ENCODE measurements at regions not wholly inside any gene's neighbourhood (a gene's known extent, or its start where the extent isn't known, plus 50 kb on each side); places are given as distances from the start of the nearest gene placed in this dataset.
"Not testable (repeated sequence)": the region's sequence is repeated elsewhere in the genome, so short reads cannot be mapped to it uniquely, and the experiment has no call there.

- Histone ChIP-seq H3K9ac (ENCODE audit: low read length) (no peak overlapping the region), H3K27ac (ENCODE audit: low read depth, low read length) (no peak overlapping the region), H3K27me3 (ENCODE audit: control insufficient read depth in 1 of 2, insufficient read depth in 2 of 2, low read length in 2 of 2) (no peaks in the 10 kb centered on the region), H3K36me3 (ENCODE audit: insufficient read depth, low read length) (no peaks in the 10 kb centered on the region), H3K4me1 (ENCODE audit: insufficient read depth, low read length) (no peaks in the 10 kb centered on the region), H3K9me3 (ENCODE audit: low read length) (no peaks in the 10 kb centered on the region), H3K4me3 (ENCODE audit: low read depth in 1 of 2, low read length in 2 of 2) (no peak overlapping the region)
These were observed 605.1 kb downstream of the PSAT1 start for GRCh38 chr9:78902051-78902450.

DNA sequence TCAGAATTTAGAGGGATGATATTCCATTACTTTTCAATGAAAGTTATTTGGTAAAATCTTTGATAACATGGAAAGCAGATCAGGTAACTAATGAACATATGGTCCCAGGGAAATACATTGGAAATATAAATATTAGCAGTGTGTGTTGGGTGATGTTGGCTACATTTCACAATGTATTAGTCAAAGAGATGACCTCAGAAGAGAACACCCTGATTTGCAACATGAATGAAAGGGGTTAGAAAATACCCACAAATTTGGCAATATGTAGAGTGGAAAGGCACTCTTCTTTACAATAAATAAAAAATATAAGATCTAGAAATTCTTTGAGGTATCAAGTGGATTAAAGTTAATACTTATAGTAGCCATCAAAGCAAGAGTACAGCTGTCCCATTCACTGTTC, 606.7 kb downstream of the PSAT1 start:
- Histone ChIP-seq H3K27me3 (ENCODE audit: control insufficient read depth in 1 of 2, insufficient read depth in 2 of 2, low read length in 2 of 2) (no peaks in the 10 kb centered on the region), H3K4me1 (ENCODE audit: insufficient read depth, low read length) (no peaks in the 10 kb centered on the region), H3K9ac (ENCODE audit: low read length) (no peak overlapping the region), H3K4me3 (ENCODE audit: low read depth in 1 of 2, low read length in 2 of 2) (no peak overlapping the region), H3K27ac (ENCODE audit: low read depth, low read length) (no peak overlapping the region), H3K36me3 (ENCODE audit: insufficient read depth, low read length) (no peaks in the 10 kb centered on the region), H3K9me3 (ENCODE audit: low read length) (no peaks in the 10 kb centered on the region)

DNA sequence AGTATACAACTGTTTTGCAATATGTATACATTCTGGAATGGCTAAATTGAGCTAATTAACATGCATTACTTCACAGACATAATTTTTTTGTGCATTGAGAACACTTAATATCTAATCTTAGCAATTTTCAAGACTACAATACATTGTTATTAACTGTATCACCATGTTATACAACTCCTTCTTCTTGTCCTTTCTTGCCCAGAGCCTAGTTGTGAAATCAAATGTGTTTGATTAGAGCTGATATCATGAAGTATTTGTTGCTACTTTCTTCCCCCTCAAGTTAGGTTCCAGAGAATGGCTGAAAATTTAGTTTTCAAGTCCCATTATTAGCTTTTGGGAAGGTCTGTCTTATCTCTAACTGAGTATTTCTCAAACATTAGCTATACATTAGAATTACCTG, 607.8 kb downstream of the PSAT1 start:
- no peak overlapping the region for H3K4me3 ChIP-seq (ENCODE audit: low read depth in 1 of 2, low read length in 2 of 2)
- no peaks in the 10 kb centered on the region for H3K4me1 ChIP-seq (ENCODE audit: insufficient read depth, low read length)
- no peaks in the 10 kb centered on the region for H3K27me3 ChIP-seq (ENCODE audit: control insufficient read depth in 1 of 2, insufficient read depth in 2 of 2, low read length in 2 of 2)
- no peak overlapping the region for H3K9ac ChIP-seq (ENCODE audit: low read length)
- H3K9me3 ChIP-seq (ENCODE audit: low read length): no peaks in the 10 kb centered on the region
- H3K36me3 ChIP-seq (ENCODE audit: insufficient read depth, low read length): no peaks in the 10 kb centered on the region
- no peak overlapping the region for H3K27ac ChIP-seq (ENCODE audit: low read depth, low read length)

GRCh38 chr9:78905387-78905786, 608.5 kb downstream of the PSAT1 start:
- Histone ChIP-seq H3K36me3 (ENCODE audit: insufficient read depth, low read length) (no peaks in the 10 kb centered on the region), H3K9me3 (ENCODE audit: low read length) (no peaks in the 10 kb centered on the region), H3K4me3 (ENCODE audit: low read depth in 1 of 2, low read length in 2 of 2) (no peak overlapping the region), H3K27ac (ENCODE audit: low read depth, low read length) (no peak overlapping the region), H3K27me3 (ENCODE audit: control insufficient read depth in 1 of 2, insufficient read depth in 2 of 2, low read length in 2 of 2) (no peaks in the 10 kb centered on the region), H3K4me1 (ENCODE audit: insufficient read depth, low read length) (no peaks in the 10 kb centered on the region), H3K9ac (ENCODE audit: low read length) (no peak overlapping the region)

DNA sequence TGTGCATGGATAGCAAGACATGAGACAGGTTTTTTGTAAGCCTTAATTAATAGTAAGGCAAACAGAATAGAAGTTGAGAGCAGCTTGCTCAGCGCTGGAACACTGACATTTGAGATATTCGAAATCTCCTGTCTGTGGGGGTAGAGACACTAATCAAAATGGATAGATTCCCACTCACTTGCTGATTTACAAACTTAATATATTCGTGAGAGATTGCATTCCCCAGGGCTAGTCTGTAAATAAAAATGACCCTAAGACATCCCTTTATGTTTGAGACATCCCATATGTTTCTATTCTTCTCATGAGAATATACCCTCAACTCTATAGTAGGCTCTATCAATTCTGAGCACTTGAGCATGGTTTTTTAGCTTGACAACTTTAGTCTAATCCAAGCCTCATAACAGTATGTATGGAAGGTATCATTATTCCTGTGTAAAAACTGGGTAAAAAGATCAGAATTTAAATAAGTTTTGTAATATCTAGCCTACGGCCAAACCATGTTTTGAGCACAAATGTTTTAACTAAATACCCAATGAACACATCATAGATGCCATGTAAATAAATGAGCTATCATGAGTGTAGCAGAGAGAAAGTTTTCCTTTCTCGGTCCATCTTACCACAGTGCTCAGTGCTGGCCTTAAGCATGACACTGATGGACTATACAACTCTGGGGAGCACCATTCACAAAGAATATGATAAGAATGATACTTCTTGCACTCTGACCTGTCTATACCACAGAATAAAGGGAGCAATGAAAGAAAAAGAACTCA, 609.2 kb downstream of the PSAT1 start:
- no peaks in the 10 kb centered on the region for H3K9me3 ChIP-seq (ENCODE audit: low read length)
- no peak overlapping the region for H3K27ac ChIP-seq (ENCODE audit: low read depth, low read length)
- H3K4me3 ChIP-seq (ENCODE audit: low read depth in 1 of 2, low read length in 2 of 2): no peak overlapping the region
- H3K4me1 ChIP-seq (ENCODE audit: insufficient read depth, low read length): no peaks in the 10 kb centered on the region
- no peaks in the 10 kb centered on the region for H3K36me3 ChIP-seq (ENCODE audit: insufficient read depth, low read length)
- no peaks in the 10 kb centered on the region for H3K27me3 ChIP-seq (ENCODE audit: control insufficient read depth in 1 of 2, insufficient read depth in 2 of 2, low read length in 2 of 2)
- H3K9ac ChIP-seq (ENCODE audit: low read length): no peak overlapping the region

DNA sequence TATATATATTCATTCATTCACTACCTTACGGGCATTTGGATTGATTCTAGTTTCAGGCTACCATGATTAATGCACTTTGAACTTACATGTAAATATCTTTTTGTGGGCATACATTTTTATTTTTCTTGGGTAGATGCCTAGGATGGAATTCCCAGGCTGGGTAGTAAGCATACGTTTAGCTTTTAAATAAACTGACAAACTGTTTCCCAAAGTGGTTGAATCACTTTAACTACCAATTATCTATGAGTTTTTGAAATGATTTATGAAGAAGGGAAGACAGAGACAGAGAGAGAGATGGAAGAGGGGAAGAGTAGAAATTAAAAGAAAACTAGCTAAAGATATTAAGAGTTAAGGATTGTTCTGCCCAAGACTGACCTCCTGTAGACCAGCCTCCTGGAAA, 612.6 kb downstream of the PSAT1 start:
- Histone ChIP-seq H3K27me3 (ENCODE audit: control insufficient read depth in 1 of 2, insufficient read depth in 2 of 2, low read length in 2 of 2) (no peaks in the 10 kb centered on the region), H3K4me1 (ENCODE audit: insufficient read depth, low read length) (no peaks in the 10 kb centered on the region), H3K9ac (ENCODE audit: low read length) (no peak overlapping the region), H3K4me3 (ENCODE audit: low read depth in 1 of 2, low read length in 2 of 2) (no peak overlapping the region), H3K9me3 (ENCODE audit: low read length) (no peaks in the 10 kb centered on the region), H3K36me3 (ENCODE audit: insufficient read depth, low read length) (no peaks in the 10 kb centered on the region), H3K27ac (ENCODE audit: low read depth, low read length) (no peak overlapping the region)

DNA sequence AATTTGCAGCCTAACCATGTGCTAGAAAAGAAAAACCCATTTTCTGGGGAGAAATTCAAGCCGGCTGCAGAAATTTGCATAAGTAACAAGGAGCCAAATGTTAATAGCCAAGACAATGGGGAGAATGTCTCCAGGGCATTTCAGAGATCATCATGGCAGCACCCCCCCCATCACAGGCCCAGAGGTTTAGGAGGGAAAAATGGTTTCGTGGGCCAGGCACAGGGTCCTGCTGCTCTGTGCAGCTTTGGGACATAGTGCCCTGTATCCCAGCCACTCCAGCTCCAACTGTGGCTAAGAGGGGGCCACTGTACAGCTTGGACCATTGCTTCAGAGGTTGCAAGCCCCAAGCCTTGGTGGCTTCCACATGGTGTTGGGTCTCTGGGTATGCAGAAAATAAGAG, 620.0 kb downstream of the PSAT1 start:
- not testable (repeated sequence) for H3K9me3 ChIP-seq (ENCODE audit: low read length); H3K4me1 ChIP-seq (ENCODE audit: insufficient read depth, low read length); H3K9ac ChIP-seq (ENCODE audit: low read length); H3K36me3 ChIP-seq (ENCODE audit: insufficient read depth, low read length); H3K4me3 ChIP-seq (ENCODE audit: low read depth in 1 of 2, low read length in 2 of 2); H3K27ac ChIP-seq (ENCODE audit: low read depth, low read length); H3K27me3 ChIP-seq (ENCODE audit: control insufficient read depth in 1 of 2, insufficient read depth in 2 of 2, low read length in 2 of 2)

DNA sequence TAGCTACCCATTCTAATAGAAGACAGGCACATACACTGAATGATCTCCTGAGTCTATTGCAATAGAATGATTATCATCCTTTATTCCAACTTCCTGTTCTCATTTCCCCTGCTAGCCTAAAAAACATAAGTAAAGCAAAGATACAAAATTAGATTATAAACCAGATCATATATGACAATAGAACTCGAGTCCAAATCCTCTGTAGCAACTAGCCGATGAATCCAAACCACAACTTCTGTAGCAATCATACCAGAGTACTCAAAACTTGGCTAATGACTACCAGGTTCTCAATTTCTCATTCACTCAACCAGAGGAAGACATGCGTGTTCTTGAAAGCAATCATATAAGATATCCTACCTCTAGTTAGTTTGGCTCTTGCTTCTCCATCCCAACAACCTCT, 622.1 kb downstream of the PSAT1 start:
- H3K9ac ChIP-seq (ENCODE audit: low read length): no peak overlapping the region
- no peaks in the 10 kb centered on the region for H3K27me3 ChIP-seq (ENCODE audit: control insufficient read depth in 1 of 2, insufficient read depth in 2 of 2, low read length in 2 of 2)
- no peak overlapping the region for H3K27ac ChIP-seq (ENCODE audit: low read depth, low read length)
- no peaks in the 10 kb centered on the region for H3K4me1 ChIP-seq (ENCODE audit: insufficient read depth, low read length)
- H3K9me3 ChIP-seq (ENCODE audit: low read length): no peaks in the 10 kb centered on the region
- no peaks in the 10 kb centered on the region for H3K36me3 ChIP-seq (ENCODE audit: insufficient read depth, low read length)
- no peak overlapping the region for H3K4me3 ChIP-seq (ENCODE audit: low read depth in 1 of 2, low read length in 2 of 2)

DNA sequence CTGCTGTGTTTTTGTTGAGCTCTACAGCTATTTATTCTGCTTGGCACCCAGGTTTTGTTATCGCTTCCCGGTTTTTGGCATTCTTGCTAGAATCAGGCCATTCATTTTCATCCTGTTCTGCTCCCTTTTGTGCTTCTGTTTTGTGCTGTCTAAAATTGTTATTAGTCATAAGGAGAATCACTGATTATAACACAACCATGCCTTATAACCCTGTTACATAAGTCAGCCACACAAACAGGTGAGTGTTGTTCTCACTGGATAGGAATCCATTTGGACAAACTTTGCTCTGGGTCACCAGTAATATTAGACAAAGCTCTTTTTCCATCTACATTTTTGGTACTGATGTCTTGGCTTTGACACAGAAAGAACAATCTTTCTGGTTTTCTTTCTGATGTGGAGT, 622.8 kb downstream of the PSAT1 start:
- no peaks in the 10 kb centered on the region for H3K9me3 ChIP-seq (ENCODE audit: low read length)
- H3K36me3 ChIP-seq (ENCODE audit: insufficient read depth, low read length): no peaks in the 10 kb centered on the region

DNA sequence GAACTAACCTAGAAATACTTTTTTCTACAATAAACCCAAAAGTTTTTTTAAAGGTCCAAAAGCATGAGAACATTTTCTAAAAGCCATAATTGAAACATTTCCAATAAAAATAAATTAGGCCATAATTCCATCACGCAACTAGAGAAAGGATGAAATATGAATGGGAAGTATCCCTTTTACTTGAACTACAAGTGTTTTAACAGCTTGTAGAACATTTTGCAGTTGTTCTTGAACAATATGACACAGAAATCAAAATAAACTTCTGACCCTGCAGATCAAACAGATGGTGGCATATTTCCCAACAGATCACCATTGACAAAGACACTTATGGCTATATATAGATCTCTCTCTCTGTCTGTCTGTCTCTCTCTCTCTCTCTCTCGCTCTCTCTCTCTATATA, 624.4 kb downstream of the PSAT1 start:
- Histone ChIP-seq H3K36me3 (ENCODE audit: insufficient read depth, low read length) (no peaks in the 10 kb centered on the region), H3K9me3 (ENCODE audit: low read length) (no peaks in the 10 kb centered on the region), H3K27ac (ENCODE audit: low read depth, low read length) (no peak overlapping the region), H3K4me1 (ENCODE audit: insufficient read depth, low read length) (no peaks in the 10 kb centered on the region), H3K9ac (ENCODE audit: low read length) (no peak overlapping the region), H3K27me3 (ENCODE audit: control insufficient read depth in 1 of 2, insufficient read depth in 2 of 2, low read length in 2 of 2) (no peaks in the 10 kb centered on the region), H3K4me3 (ENCODE audit: low read depth in 1 of 2, low read length in 2 of 2) (no peak overlapping the region)

More for the DNA sequence above, 622.8 kb downstream of the PSAT1 start:
- no peaks in the 10 kb centered on the region for H3K4me1 ChIP-seq (ENCODE audit: insufficient read depth, low read length)
- H3K27me3 ChIP-seq (ENCODE audit: control insufficient read depth in 1 of 2, insufficient read depth in 2 of 2, low read length in 2 of 2): no peaks in the 10 kb centered on the region
- H3K9ac ChIP-seq (ENCODE audit: low read length): no peak overlapping the region
- H3K27ac ChIP-seq (ENCODE audit: low read depth, low read length): no peak overlapping the region
- no peak overlapping the region for H3K4me3 ChIP-seq (ENCODE audit: low read depth in 1 of 2, low read length in 2 of 2)

DNA sequence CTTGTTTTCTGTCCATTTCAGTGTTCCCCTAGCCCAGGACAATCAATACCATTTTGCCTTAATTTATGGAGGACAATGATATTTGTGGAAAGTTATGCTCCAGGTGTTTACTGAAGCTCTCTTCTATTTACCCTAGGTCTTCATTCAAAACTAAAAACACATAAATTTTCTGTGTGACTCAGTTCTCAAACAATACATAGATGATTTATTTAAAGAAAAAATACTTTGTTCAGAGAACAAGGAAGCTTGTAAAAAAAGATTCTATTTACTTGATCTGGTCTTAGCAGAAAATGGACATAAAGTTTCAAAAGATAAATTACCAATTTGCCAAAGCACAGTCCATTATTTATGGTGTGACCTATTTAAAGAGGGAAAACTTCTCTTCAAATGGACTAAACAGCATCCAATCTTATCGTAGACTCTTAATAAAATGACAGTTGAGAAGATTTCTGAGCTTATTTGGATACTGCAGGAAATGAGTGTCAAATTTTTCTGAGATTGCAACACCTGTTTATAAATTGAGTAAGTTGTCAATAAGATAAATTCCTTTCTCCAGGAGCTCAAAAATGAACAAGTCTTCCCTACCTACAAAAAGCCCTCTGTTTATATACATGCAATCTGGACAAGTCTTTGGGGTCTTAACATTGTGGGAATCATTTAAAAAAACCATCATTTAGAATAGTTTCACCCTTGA, 627.2 kb downstream of the PSAT1 start:
- no peaks in the 10 kb centered on the region for H3K9me3 ChIP-seq (ENCODE audit: low read length)
- H3K4me1 ChIP-seq (ENCODE audit: insufficient read depth, low read length): no peaks in the 10 kb centered on the region

More for the DNA sequence above, 627.2 kb downstream of the PSAT1 start:
- no peak overlapping the region for H3K9ac ChIP-seq (ENCODE audit: low read length)
- no peaks in the 10 kb centered on the region for H3K27me3 ChIP-seq (ENCODE audit: control insufficient read depth in 1 of 2, insufficient read depth in 2 of 2, low read length in 2 of 2)
- H3K4me3 ChIP-seq (ENCODE audit: low read depth in 1 of 2, low read length in 2 of 2): no peak overlapping the region
- H3K27ac ChIP-seq (ENCODE audit: low read depth, low read length): no peak overlapping the region
- H3K36me3 ChIP-seq (ENCODE audit: insufficient read depth, low read length): no peaks in the 10 kb centered on the region
